ENCODE measurements at regions not wholly inside any gene's neighbourhood (a gene's known extent, or its start where the extent isn't known, plus 50 kb on each side); places are given as distances from the start of the nearest gene placed in this dataset.

DNA sequence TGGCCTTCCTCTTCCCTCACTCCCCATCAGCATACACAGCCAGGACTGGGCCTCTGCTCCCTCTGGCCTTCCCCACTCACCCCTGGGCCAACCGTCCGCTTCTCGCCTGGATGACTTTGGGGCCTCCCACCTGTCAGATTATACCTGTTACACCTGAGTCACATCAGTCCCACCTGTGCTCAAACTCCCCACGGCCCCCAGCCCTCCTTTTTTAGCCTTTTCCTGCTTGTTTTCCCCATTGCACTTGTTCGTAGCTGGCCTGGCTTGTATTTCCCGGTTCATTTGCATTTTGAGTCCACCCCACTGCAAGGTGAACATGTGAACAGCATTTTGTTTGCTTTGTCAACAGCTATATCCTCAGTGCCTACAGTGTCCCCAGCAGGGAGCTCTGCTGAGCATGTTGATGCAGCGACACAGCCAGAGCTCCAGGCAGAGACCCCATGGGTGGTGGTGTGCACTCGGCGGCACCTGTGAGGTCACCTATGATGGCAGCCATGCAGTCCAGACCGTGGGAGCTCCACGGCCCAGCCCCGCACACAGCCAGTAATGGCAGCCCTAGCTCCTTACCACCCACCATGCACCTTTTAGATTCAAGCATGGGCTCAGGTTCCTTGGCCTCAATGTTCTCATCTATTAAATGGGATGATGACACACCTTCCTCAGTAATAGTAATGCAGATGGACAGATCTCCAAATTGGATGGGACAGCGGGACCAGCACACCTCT lies 276.4 kb upstream of the HS6ST1 start (continued):
- no peak for TF ChIP-seq ZHX2 (IDR thresholded peaks at IDR 0.05; ENCODE audit: low read depth)
- no peak for TF ChIP-seq ZHX2 (CRISPR knock-in tag; IDR thresholded peaks at IDR 0.05; ENCODE audit: borderline replicate concordance)
- TF ChIP-seq ZBTB26 (CRISPR knock-in tag; IDR thresholded peaks at IDR 0.05; ENCODE audit: borderline replicate concordance), result no peak
- 0 out of 2 replicates have a peak, but pooled peaks have one; percentile 51 for TF ChIP-seq ZBTB7B (CRISPR knock-in tag; IDR thresholded peaks at IDR 0.05)
- no peak for TF ChIP-seq NFRKB (IDR thresholded peaks at IDR 0.05)
- peak; percentile 48; the same call in 1 of the 2 replicates for TF ChIP-seq THAP11 (CRISPR knock-in tag; IDR thresholded peaks at IDR 0.05)
- peak; percentile 76; the same call in 1 of the 2 replicates for TF ChIP-seq ZNF331 (CRISPR knock-in tag; IDR thresholded peaks at IDR 0.05)
- TF ChIP-seq KAT2B (IDR thresholded peaks at IDR 0.05; ENCODE audit: borderline replicate concordance, low read depth, low read length), result no peak
- TF ChIP-seq HOXA3 (CRISPR knock-in tag; IDR thresholded peaks at IDR 0.05), result 0 out of 2 replicates have a peak, but pooled peaks have one; percentile 13
- TF ChIP-seq SAP130 (CRISPR knock-in tag; IDR thresholded peaks at IDR 0.05; ENCODE audit: low read depth), result peak; percentile 81
- TF ChIP-seq, protein P1, sequence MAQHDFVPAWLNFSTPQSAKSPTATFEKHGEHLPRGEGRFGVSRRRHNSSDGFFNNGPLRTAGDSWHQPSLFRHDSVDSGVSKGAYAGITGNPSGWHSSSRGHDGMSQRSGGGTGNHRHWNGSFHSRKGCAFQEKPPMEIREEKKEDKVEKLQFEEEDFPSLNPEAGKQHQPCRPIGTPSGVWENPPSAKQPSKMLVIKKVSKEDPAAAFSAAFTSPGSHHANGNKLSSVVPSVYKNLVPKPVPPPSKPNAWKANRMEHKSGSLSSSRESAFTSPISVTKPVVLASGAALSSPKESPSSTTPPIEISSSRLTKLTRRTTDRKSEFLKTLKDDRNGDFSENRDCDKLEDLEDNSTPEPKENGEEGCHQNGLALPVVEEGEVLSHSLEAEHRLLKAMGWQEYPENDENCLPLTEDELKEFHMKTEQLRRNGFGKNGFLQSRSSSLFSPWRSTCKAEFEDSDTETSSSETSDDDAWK (CRISPR knock-in tag; IDR thresholded peaks at IDR 0.05), result no peak
- TF ChIP-seq ELF1 (CRISPR knock-in tag; IDR thresholded peaks at IDR 0.05), result 0 out of 2 replicates have a peak, but pooled peaks have one; percentile 16
- TF ChIP-seq PRDM15 (CRISPR knock-in tag; IDR thresholded peaks at IDR 0.05), result no peak
- TF ChIP-seq RNF2 (conservative IDR thresholded peaks at IDR 0.05; ENCODE audit: low read depth), result no peak
- TF ChIP-seq, protein P2, sequence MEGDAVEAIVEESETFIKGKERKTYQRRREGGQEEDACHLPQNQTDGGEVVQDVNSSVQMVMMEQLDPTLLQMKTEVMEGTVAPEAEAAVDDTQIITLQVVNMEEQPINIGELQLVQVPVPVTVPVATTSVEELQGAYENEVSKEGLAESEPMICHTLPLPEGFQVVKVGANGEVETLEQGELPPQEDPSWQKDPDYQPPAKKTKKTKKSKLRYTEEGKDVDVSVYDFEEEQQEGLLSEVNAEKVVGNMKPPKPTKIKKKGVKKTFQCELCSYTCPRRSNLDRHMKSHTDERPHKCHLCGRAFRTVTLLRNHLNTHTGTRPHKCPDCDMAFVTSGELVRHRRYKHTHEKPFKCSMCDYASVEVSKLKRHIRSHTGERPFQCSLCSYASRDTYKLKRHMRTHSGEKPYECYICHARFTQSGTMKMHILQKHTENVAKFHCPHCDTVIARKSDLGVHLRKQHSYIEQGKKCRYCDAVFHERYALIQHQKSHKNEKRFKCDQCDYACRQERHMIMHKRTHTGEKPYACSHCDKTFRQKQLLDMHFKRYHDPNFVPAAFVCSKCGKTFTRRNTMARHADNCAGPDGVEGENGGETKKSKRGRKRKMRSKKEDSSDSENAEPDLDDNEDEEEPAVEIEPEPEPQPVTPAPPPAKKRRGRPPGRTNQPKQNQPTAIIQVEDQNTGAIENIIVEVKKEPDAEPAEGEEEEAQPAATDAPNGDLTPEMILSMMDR (CRISPR knock-in tag; IDR thresholded peaks at IDR 0.05), result peak; percentile 79
